Astrocyte of the spinal cord (primary cell): ENCODE measurements at regions not wholly inside any gene's neighbourhood (a gene's known extent, or its start where the extent isn't known, plus 50 kb on each side); places are given as distances from the start of the nearest gene placed in this dataset.
"Not testable (repeated sequence)": the region's sequence is repeated elsewhere in the genome, so short reads cannot be mapped to it uniquely, and the experiment has no call there.

ENCODE experiments used
- DNase-seq: peaks from one replicate; pipeline ENCODE4 v3.0.0; 2011; ENCODE audit warnings: low read depth, low spot score
- H3K4me3 ChIP-seq: 2 replicates; pipeline ENCODE4 v1.5.1; 2011; ENCODE audit warnings: low read depth, mild to moderate bottlenecking, low read length, moderate library complexity
- CTCF ChIP-seq: IDR thresholded peaks from 2 replicates; pipeline ENCODE4 v1.5.1; 2012; ENCODE audit warnings: low read depth, mild to moderate bottlenecking, low read length, inconsistent platforms
- in situ Hi-C: cut with HindIII; loops from 2 replicates; pipeline ENCODE4 v1.10.0; 2017; ENCODE audit warnings: low sequenced_read_pairs

GRCh38 chr6:5837323-5837722 is 169.4 kb downstream of the NRN1 start:
- no peak overlapping the region for H3K4me3 ChIP-seq
- TF ChIP-seq CTCF: no peak
- no peak for DNase-seq
- in situ Hi-C loops: no loop called here

- in situ Hi-C loops, DNase-seq, H3K4me3 ChIP-seq: not testable (repeated sequence)
These were observed 170.1 kb downstream of the NRN1 start for GRCh38 chr6:5836597-5836996.

GRCh38 chr6:5833120-5833519 is 173.6 kb downstream of the NRN1 start:
- H3K4me3 ChIP-seq: no peak overlapping the region
- in situ Hi-C loops: no loop called here
- DNase-seq: no peak

GRCh38 chr6:5832668-5833067 is 174.1 kb downstream of the NRN1 start:
- no peak for DNase-seq
- in situ Hi-C loops: no loop called here
- TF ChIP-seq CTCF: no peak
- no peak overlapping the region for H3K4me3 ChIP-seq

More at GRCh38 chr6:5833120-5833519, 173.6 kb downstream of the NRN1 start:
- TF ChIP-seq CTCF: no peak

GRCh38 chr6:5831219-5831862 is 175.4 kb downstream of the NRN1 start:
- DNase-seq: not testable (repeated sequence)

GRCh38 chr6:5828296-5828695 is 178.4 kb downstream of the NRN1 start:
- H3K4me3 ChIP-seq: no peak overlapping the region
- no peak for TF ChIP-seq CTCF
- no peak for DNase-seq
- in situ Hi-C loops: no loop called here

More at GRCh38 chr6:5831219-5831862, 175.4 kb downstream of the NRN1 start:
- H3K4me3 ChIP-seq, in situ Hi-C loops: not testable (repeated sequence)

GRCh38 chr6:5827056-5827904 is 179.4 kb downstream of the NRN1 start:
- TF ChIP-seq CTCF: no peak
- no peak for DNase-seq
- in situ Hi-C loops: no loop called here
- H3K4me3 ChIP-seq: no peak overlapping the region

GRCh38 chr6:5824382-5824983 is 182.2 kb downstream of the NRN1 start:
- H3K4me3 ChIP-seq, DNase-seq, in situ Hi-C loops: not testable (repeated sequence)
